ENCODE measurements at regions not wholly inside any gene's neighbourhood (a gene's known extent, or its start where the extent isn't known, plus 50 kb on each side); places are given as distances from the start of the nearest gene placed in this dataset.

DNA sequence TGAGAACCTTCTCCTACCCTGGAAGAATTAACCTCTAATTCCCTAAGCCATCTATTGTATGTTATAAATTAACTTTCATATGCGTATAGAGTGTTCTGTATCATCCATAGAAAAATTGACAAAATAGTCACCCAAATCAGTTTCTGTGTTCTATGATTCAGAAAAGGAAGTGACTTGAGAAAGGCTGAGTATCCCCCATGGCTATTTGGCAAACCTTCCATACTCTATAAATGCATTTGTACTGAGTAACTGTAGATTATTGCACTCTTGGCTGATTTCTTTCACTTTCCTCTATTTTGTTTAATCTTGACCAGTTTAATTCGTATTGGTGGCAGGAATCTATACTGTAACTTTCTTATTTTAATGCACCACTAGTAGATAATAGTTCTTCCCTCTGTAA lies 182.2 kb downstream of the HTR7 start:
- TF ChIP-seq, protein P1, sequence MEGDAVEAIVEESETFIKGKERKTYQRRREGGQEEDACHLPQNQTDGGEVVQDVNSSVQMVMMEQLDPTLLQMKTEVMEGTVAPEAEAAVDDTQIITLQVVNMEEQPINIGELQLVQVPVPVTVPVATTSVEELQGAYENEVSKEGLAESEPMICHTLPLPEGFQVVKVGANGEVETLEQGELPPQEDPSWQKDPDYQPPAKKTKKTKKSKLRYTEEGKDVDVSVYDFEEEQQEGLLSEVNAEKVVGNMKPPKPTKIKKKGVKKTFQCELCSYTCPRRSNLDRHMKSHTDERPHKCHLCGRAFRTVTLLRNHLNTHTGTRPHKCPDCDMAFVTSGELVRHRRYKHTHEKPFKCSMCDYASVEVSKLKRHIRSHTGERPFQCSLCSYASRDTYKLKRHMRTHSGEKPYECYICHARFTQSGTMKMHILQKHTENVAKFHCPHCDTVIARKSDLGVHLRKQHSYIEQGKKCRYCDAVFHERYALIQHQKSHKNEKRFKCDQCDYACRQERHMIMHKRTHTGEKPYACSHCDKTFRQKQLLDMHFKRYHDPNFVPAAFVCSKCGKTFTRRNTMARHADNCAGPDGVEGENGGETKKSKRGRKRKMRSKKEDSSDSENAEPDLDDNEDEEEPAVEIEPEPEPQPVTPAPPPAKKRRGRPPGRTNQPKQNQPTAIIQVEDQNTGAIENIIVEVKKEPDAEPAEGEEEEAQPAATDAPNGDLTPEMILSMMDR (conservative IDR thresholded peaks at IDR 0.05; ENCODE audit: low read depth, low read length) = no peak
- TF ChIP-seq EZH2phosphoT487 (IDR thresholded peaks at IDR 0.05; ENCODE audit: borderline replicate concordance, low read length) (no peak), EZH2 (IDR thresholded peaks at IDR 0.05; ENCODE audit: low read length, unreplicated experiment) (no peak)
- Histone ChIP-seq H3F3A (ENCODE audit: low read length, unreplicated experiment) (no peaks in the 10 kb centered on the region), H2AFZ (ENCODE audit: low read length) (no peak overlapping the region), H3K4me3 (ENCODE audit: low read length) (peak overlapping the region; percentile 45; the same call in 1 of the 2 replicates), H3K9me3 (ENCODE audit: low read length) (no peaks in the 10 kb centered on the region), H3K4me2 (ENCODE audit: low read length) (peak overlapping the region; percentile 69), H3K36me3 (ENCODE audit: low read depth, low read length) (no peaks in the 10 kb centered on the region), H3K9me2 (replicated peaks; ENCODE audit: low read length) (no peaks in the 10 kb centered on the region), H3K9ac (ENCODE audit: low read length) (peak overlapping the region; percentile 31; the same call in 1 of the 2 replicates), H3K27ac (ENCODE audit: low read length) (peak overlapping the region; percentile 86), H3K79me2 (ENCODE audit: low read length) (no peaks in the 10 kb centered on the region), H3K27me3 (ENCODE audit: low read length) (no peaks in the 10 kb centered on the region), H3K4me1 (ENCODE audit: insufficient read depth, low read length) (peaks cover 22% of the 10 kb centered on the region), H4K20me1 (ENCODE audit: low read length) (no peaks in the 10 kb centered on the region)
- ChIA-PET CTCF (interaction anchor here (0.6 kb wide), 2 partner anchors 83 to 293 kb away, joined by 3 to 9 read pairs; no protein-coding TSS in a partner anchor), POLR2A (ENCODE audit: unreplicated experiment) (interaction anchor here (0.5 to 0.6 kb wide), 2 partner anchors 11 to 614 kb away, joined by 4 to 5 read pairs; no protein-coding TSS in a partner anchor)
- intact Hi-C loops (cut with micrococcal nuclease) = loop anchor here (10.0 kb wide), 1 partner anchor 261 kb away; no protein-coding TSS in a partner anchor
- peak; percentile 74 for ATAC-seq
- peak; percentile 87 for DNase-seq
- BruUV-seq (replicated peaks) = no TSS peak
